K562 (cell line): ENCODE measurements at regions not wholly inside any gene's neighbourhood (a gene's known extent, or its start where the extent isn't known, plus 50 kb on each side); places are given as distances from the start of the nearest gene placed in this dataset.

Experiments used
- ATAC-seq: fragments of 200-7000 bp; cut with Tn5 transposase; 3 replicates; pipeline ENCODE4 v1.9.1; 2020; ENCODE audit warnings: moderate library complexity
- BruUV-seq: library from RNA; stranded (reverse); fragments of 400-500 nt; replicated peaks from 2 replicates; lab custom pipeline; 2021; lab: Mats Ljungman, UMichigan
- CTCF ChIA-PET: fragments of 300-600 bp; formaldehyde crosslinking; extraction: SDS; loops from one replicate; lab custom pipeline; 2021; ENCODE audit warnings: low intra/inter-chr PET ratio; lab: Yijun Ruan, JAX
- POLR2A ChIA-PET: fragments of 300-600, 350-650 bp; sonication (Branson Sonifier 250); formaldehyde crosslinking; extraction: SDS; loops from one replicate; lab custom pipeline; 2021; ENCODE audit warnings: antibody characterized with exemption, inconsistent platforms; lab: Yijun Ruan, JAX
- DNase-seq, 4 experiments: peaks; one replicate each; pipeline versions ENCODE4 v3.0.0 to v3.0.0-alpha.2; 2011 to 2018; ENCODE audit warnings: low spot score in 3 of 4, mixed read lengths in 3 of 4; ENCODE audit errors: extremely low read depth in 1 of 4
- FAIRE-seq: peaks from 2 replicates; lab custom pipeline; 2011; peaks lifted over from hg19 to GRCh38; lab: Jason Lieb, UNC
- H2AFZ ChIP-seq: 2 replicates; pipeline ENCODE4 v1.6.0; 2011; ENCODE audit warnings: low read depth, low read length, control low read depth, inconsistent platforms
- H3K27ac ChIP-seq: fragments of 200-600 bp; 3 replicates; pipeline ENCODE4 v1.8.0; 2011; ENCODE audit warnings: low read depth, mild to moderate bottlenecking, control low read depth, inconsistent platforms, low read length, moderate library complexity, mixed read lengths; ENCODE audit errors: extremely low read depth
- H3K27me3 ChIP-seq, 2 experiments: fragments of 300-600 bp in 1 of 2; 2 replicates in 1 of 2; 3 replicates in 1 of 2; pipeline versions ENCODE4 v1.6.0 to v1.8.0; 2011; ENCODE audit warnings: inconsistent platforms in 2 of 2, low read length in 2 of 2, mild to moderate bottlenecking in 1 of 2, mixed read lengths in 1 of 2, moderate library complexity in 1 of 2; ENCODE audit not compliant: control insufficient read depth in 2 of 2, insufficient read depth in 2 of 2
- H3K36me3 ChIP-seq: fragments of 300-600 bp; 3 replicates; pipeline ENCODE4 v1.8.0; 2011; ENCODE audit warnings: mild to moderate bottlenecking, low read length, inconsistent platforms; ENCODE audit not compliant: control insufficient read depth, insufficient read depth
- H3K4me1 ChIP-seq, 2 experiments: fragments of 200-600 bp in 1 of 2; replicated peaks in 1 of 2; 2 replicates in 1 of 2; 3 replicates in 1 of 2; pipeline versions ENCODE4 v1.5.1 to v1.8.0; 2011; ENCODE audit warnings: inconsistent platforms in 2 of 2, low read length in 2 of 2, mild to moderate bottlenecking in 1 of 2, mixed read lengths in 1 of 2, moderate library complexity in 1 of 2; ENCODE audit not compliant: control insufficient read depth in 2 of 2, insufficient read depth in 2 of 2
- H3K4me2 ChIP-seq: 2 replicates; pipeline ENCODE4 v1.6.1; 2011; ENCODE audit warnings: low read length, control low read depth, inconsistent platforms, mixed read lengths; ENCODE audit not compliant: insufficient read depth
- H3K4me3 ChIP-seq: fragments of 200-600 bp; sonication (generic), shearing (Covaris generic); 2 replicates; pipeline ENCODE4 v1.5.1; 2016; ENCODE audit warnings: control low read depth, inconsistent platforms
- H3K79me2 ChIP-seq: fragments of 200-600 bp; 3 replicates; pipeline ENCODE4 v1.8.0; 2011; ENCODE audit warnings: low read length, inconsistent platforms; ENCODE audit not compliant: control insufficient read depth, insufficient read depth
- H3K9ac ChIP-seq, 2 experiments: 2 replicates each; pipeline versions ENCODE4 v1.6.0 to v1.6.1; 2011; ENCODE audit warnings: low read depth in 2 of 2, low read length in 2 of 2, control low read depth in 1 of 2, inconsistent platforms in 1 of 2, mild to moderate bottlenecking in 1 of 2, mixed read lengths in 1 of 2; ENCODE audit not compliant: insufficient read depth in 1 of 2
- H3K9me1 ChIP-seq: one replicate; pipeline ENCODE4 v1.6.0; 2011; ENCODE audit warnings: inconsistent platforms, mild to moderate bottlenecking, low read length, moderate library complexity; ENCODE audit not compliant: control insufficient read depth, insufficient read depth
- H3K9me3 ChIP-seq: replicated peaks from 2 replicates; pipeline ENCODE4 v1.5.1; 2011; ENCODE audit warnings: low read depth, low read length, inconsistent platforms; ENCODE audit not compliant: control insufficient read depth, insufficient read depth
- H4K20me1 ChIP-seq: replicated peaks from 2 replicates; pipeline ENCODE4 v1.6.1; 2011; ENCODE audit warnings: low read length, inconsistent platforms, mixed read lengths; ENCODE audit not compliant: control insufficient read depth, insufficient read depth
- NR2C2 ChIP-seq, 2 experiments: fragments of 200-800 bp in 1 of 2; sonication (Bioruptor generic) in 1 of 2; sonication (generic) in 1 of 2; formaldehyde crosslinking in 1 of 2; IDR thresholded peaks; 2 replicates each; pipeline versions ENCODE4 v1.6.1 to v1.8.0; 2016 to 2022; ENCODE audit warnings: mild to moderate bottlenecking in 1 of 2, missing compliant biosample characterization in 1 of 2, missing genetic modification characterization in 1 of 2, missing genetic modification reagents in 1 of 2
- PHF21A ChIP-seq: fragments of 450-650 bp; IDR thresholded peaks from 2 replicates; pipeline ENCODE4 v1.6.1; 2017; ENCODE audit warnings: low read depth, borderline replicate concordance
- ZBTB17 ChIP-seq: fragments of 450-650 bp; formaldehyde crosslinking; IDR thresholded peaks from 2 replicates; pipeline ENCODE4 v1.4.0; 2020; ENCODE audit warnings: mild to moderate bottlenecking
- ZFP36 ChIP-seq: fragments of 150-350 bp; IDR thresholded peaks from 2 replicates; pipeline ENCODE4 v1.6.1; 2018; ENCODE audit warnings: low read length, low read depth; ENCODE audit not compliant: partially characterized antibody
- ZNF318 ChIP-seq, 2 experiments: fragments of 450-650 bp; IDR thresholded peaks; 2 replicates each; pipeline ENCODE4 v1.6.1; 2016; ENCODE audit warnings: mild to moderate bottlenecking in 2 of 2, borderline replicate concordance in 1 of 2, low read depth in 1 of 2, moderate library complexity in 1 of 2
- WGBS: fragments of 100-300 bp; shearing (Covaris generic); methylation state at CpG from one replicate; pipeline ENCODE4 v1.1.6; 2016; ENCODE audit warnings: low coverage, mixed read lengths; ENCODE audit not compliant: insufficient coverage; ENCODE audit errors: missing lambda C conversion rate; 5-methylcytosine and 5-hydroxymethylcytosine counted together
- in situ Hi-C: fragments of 300-500 bp; cut with MboI; formaldehyde crosslinking; loops from 4 replicates; pipeline ENCODE4 v1.15.0; 2018; ENCODE audit warnings: inconsistent platforms, mixed read lengths
- intact Hi-C: fragments of 100-400 bp; cut with micrococcal nuclease; formaldehyde crosslinking; loops from 2 replicates; pipeline ENCODE4 v1.14.2; 2022

GRCh38 chr18:30888344-30888743 lies 154.2 kb downstream of the DSC3 start:
- POLR2A ChIA-PET: no interaction called here
- H3K4me2 ChIP-seq: no peak overlapping the region
- H3K36me3 ChIP-seq: no peaks in the 10 kb centered on the region
- H4K20me1 ChIP-seq: no peaks in the 10 kb centered on the region
- DNase-seq (no peak), ATAC-seq (no peak)
- TF ChIP-seq NR2C2 (CRISPR knock-in tag; IDR thresholded peaks at IDR 0.05) (no peak), NR2C2 (tag; IDR thresholded peaks at IDR 0.05) (no peak), ZBTB17 (CRISPR knock-in tag) (no peak), ZNF318 (IDR thresholded peaks at IDR 0.05; ENCODE audit: borderline replicate concordance in 1 of 2, low read depth in 1 of 2) (no peak), PHF21A (no peak), ZFP36 (no peak)
- TF ChIP-seq, all 486 proteins: peak for 0
- Histone ChIP-seq H3K27me3 (no peaks in the 10 kb centered on the region), H3K79me2 (no peaks in the 10 kb centered on the region), H3K9me3 (no peaks in the 10 kb centered on the region), H2AFZ (no peak overlapping the region), H3K27ac (no peak overlapping the region), H3K9ac (no peak overlapping the region), H3K4me3 (no peak overlapping the region), H3K9me1 (no peaks in the 10 kb centered on the region), H3K4me1 (no peaks in the 10 kb centered on the region)
- CTCF ChIA-PET: no interaction called here
- FAIRE-seq: no peak
- BruUV-seq: no TSS peak
- intact Hi-C loops: loop anchor here (2.0 to 10.0 kb wide), 4 partner anchors 214 to 1014 kb away; no protein-coding TSS in a partner anchor
- in situ Hi-C loops: no loop called here
- 25% methylated on average over 5 of the region's 5 CpGs for WGBS
